ENCODE measurements at regions not wholly inside any gene's neighbourhood (a gene's known extent, or its start where the extent isn't known, plus 50 kb on each side); places are given as distances from the start of the nearest gene placed in this dataset.

DNA sequence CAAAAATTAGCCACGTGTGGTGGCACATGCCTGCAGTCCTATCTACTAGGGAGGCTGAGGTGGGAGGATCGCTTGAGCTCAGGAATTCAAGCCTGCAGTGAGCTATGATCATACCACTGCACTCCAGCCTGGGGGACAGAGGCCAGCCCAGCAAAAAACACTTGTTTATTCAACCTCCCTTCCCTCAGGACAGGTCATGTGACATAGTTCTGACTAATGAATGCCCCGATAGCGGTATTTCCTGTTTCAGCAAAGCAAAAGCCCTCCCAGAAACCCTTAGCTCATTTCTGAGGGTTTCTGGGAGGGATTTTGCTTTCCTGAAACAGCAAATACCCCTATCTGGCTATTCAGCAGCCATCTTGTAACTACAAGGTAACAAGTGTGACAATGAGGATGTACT is 157.1 kb downstream of the GATA3 start:
- ChIA-PET POLR2A (no interaction called here), CTCF (no interaction called here)
- Histone ChIP-seq H3K27me3 (ENCODE audit: control insufficient read depth, insufficient read depth, low read length) (no peaks in the 10 kb centered on the region), H3K27ac (ENCODE audit: low read depth, low read length) (no peak overlapping the region), H3K4me3 (ENCODE audit: low read depth, low read length) (no peak overlapping the region), H3K9me3 (ENCODE audit: control insufficient read depth, insufficient read depth, low read length) (peaks cover 15% of the 10 kb centered on the region)
- DNase-seq (ENCODE audit: low read depth, low spot score): no peak
- TF ChIP-seq, protein P1, sequence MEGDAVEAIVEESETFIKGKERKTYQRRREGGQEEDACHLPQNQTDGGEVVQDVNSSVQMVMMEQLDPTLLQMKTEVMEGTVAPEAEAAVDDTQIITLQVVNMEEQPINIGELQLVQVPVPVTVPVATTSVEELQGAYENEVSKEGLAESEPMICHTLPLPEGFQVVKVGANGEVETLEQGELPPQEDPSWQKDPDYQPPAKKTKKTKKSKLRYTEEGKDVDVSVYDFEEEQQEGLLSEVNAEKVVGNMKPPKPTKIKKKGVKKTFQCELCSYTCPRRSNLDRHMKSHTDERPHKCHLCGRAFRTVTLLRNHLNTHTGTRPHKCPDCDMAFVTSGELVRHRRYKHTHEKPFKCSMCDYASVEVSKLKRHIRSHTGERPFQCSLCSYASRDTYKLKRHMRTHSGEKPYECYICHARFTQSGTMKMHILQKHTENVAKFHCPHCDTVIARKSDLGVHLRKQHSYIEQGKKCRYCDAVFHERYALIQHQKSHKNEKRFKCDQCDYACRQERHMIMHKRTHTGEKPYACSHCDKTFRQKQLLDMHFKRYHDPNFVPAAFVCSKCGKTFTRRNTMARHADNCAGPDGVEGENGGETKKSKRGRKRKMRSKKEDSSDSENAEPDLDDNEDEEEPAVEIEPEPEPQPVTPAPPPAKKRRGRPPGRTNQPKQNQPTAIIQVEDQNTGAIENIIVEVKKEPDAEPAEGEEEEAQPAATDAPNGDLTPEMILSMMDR (IDR thresholded peaks at IDR 0.05; ENCODE audit: low read depth, low read length): no peak

DNA sequence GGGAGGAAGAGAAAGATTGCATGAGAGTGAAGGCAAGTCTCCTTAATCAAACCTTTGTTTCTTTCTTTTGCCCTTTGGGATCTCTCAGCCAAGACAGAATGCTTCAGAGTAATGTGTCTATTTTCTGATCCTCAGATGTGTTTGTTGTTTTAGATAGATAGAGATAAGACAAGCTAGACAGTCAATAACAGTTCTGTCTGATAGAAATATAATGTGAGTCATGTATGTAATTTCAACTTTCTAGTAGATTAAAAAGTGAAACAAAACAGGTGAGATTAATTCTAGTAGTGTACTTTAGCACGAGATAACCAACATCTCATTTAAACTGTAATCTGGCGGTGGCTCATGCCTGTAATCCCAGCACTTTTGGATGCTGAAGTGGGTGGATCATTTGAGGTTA is 159.2 kb downstream of the GATA3 start:
- no peak for DNase-seq (ENCODE audit: low read depth, low spot score)
- POLR2A ChIA-PET: no interaction called here
- CTCF ChIA-PET: no interaction called here
- peaks cover 16% of the 10 kb centered on the region for H3K9me3 ChIP-seq (ENCODE audit: control insufficient read depth, insufficient read depth, low read length)
- no peak overlapping the region for H3K4me3 ChIP-seq (ENCODE audit: low read depth, low read length)
- H3K27me3 ChIP-seq (ENCODE audit: control insufficient read depth, insufficient read depth, low read length): no peaks in the 10 kb centered on the region
- TF ChIP-seq, protein P1 (IDR thresholded peaks at IDR 0.05; ENCODE audit: low read depth, low read length): no peak
- no peak overlapping the region for H3K27ac ChIP-seq (ENCODE audit: low read depth, low read length)

DNA sequence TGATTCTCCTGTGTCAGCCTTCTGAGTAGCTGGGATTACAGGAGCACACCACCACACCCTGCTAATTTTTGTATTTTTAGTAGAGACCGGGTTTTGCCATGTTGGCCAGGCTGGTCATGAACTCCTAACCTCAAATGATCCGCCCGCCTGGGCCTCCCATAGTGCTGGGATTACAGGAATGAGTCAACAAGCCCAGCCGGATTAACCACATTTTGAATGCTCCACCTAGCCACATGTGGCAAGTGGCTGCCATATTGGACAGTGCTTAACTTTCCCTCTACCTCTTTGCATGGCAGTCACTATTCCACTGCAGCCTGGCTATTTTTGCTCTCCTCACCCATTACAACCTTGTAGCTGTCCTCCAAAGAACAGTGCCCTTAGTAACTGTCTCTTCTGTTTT is 160.1 kb downstream of the GATA3 start:
- no peak for DNase-seq (ENCODE audit: low read depth, low spot score)
- ChIA-PET POLR2A (no interaction called here), CTCF (no interaction called here)
- H3K4me3 ChIP-seq (ENCODE audit: low read depth, low read length): no peak overlapping the region
- no peak overlapping the region for H3K27ac ChIP-seq (ENCODE audit: low read depth, low read length)
- H3K9me3 ChIP-seq (ENCODE audit: control insufficient read depth, insufficient read depth, low read length): peaks cover 14% of the 10 kb centered on the region
- no peaks in the 10 kb centered on the region for H3K27me3 ChIP-seq (ENCODE audit: control insufficient read depth, insufficient read depth, low read length)
- TF ChIP-seq, protein P1 (IDR thresholded peaks at IDR 0.05; ENCODE audit: low read depth, low read length): no peak

DNA sequence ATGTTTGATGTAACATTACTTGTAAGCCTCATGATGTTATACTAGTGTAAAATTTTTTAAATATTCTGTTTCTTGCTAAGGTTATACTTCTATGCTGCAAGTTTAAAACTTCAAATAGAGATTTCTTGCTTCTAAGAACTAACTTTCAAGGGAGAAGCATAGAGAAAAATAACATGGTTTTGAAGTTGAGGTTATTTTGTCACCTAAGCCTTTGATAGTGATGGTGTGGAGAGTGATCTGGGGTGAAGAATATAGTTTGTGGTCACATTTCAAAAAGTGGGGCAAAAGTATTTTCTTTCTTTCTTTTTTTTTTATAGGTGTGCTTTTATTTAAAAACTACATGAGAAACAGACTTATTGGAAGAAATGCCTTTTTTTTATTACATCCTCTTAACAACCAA is 162.4 kb downstream of the GATA3 start:
- Histone ChIP-seq H3K27me3 (ENCODE audit: control insufficient read depth, insufficient read depth, low read length) (no peaks in the 10 kb centered on the region), H3K27ac (ENCODE audit: low read depth, low read length) (no peak overlapping the region), H3K9me3 (ENCODE audit: control insufficient read depth, insufficient read depth, low read length) (peaks cover 14% of the 10 kb centered on the region), H3K4me3 (ENCODE audit: low read depth, low read length) (no peak overlapping the region)
- ChIA-PET POLR2A (no interaction called here), CTCF (no interaction called here)
- no peak for DNase-seq (ENCODE audit: low read depth, low spot score)
- TF ChIP-seq, protein P1 (IDR thresholded peaks at IDR 0.05; ENCODE audit: low read depth, low read length): no peak

DNA sequence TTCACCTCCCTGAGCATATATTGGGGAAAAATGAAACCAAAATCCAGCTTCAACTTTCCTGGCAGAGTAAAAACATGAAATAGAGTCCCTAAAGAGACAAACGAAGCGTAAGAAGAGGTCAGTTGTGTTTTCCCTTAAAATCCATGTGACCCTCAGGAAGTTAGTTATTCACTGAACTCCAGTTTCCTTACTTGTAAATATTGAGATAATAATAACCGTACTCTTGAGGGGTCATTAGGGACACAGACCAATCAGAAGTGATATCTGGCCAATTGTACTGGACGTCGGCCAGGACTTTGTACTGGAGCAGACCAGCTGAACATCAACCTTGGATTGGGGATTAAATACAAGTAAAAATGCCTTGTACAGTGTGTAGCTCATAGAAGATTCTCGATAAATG is 167.0 kb downstream of the GATA3 start:
- H3K27ac ChIP-seq (ENCODE audit: low read depth, low read length): no peak overlapping the region
- peaks cover 14% of the 10 kb centered on the region for H3K9me3 ChIP-seq (ENCODE audit: control insufficient read depth, insufficient read depth, low read length)
- no peak for DNase-seq (ENCODE audit: low read depth, low spot score)
- no peak overlapping the region for H3K4me3 ChIP-seq (ENCODE audit: low read depth, low read length)
- H3K27me3 ChIP-seq (ENCODE audit: control insufficient read depth, insufficient read depth, low read length): no peaks in the 10 kb centered on the region
- ChIA-PET CTCF (no interaction called here), POLR2A (no interaction called here)
- TF ChIP-seq, protein P1 (IDR thresholded peaks at IDR 0.05; ENCODE audit: low read depth, low read length): no peak

Measured in AG04450 (cell line).